HG03159 (cell line): ENCODE measurements at regions not wholly inside any gene's neighbourhood (a gene's known extent, or its start where the extent isn't known, plus 50 kb on each side); places are given as distances from the start of the nearest gene placed in this dataset.

Source experiments
- ATAC-seq: cut with Tn5 transposase; IDR thresholded peaks from one replicate; pipeline ENCODE4 v1.9.1; 2021; ENCODE audit warnings: mild to moderate bottlenecking, moderate library complexity; ENCODE audit not compliant: unreplicated experiment

DNA sequence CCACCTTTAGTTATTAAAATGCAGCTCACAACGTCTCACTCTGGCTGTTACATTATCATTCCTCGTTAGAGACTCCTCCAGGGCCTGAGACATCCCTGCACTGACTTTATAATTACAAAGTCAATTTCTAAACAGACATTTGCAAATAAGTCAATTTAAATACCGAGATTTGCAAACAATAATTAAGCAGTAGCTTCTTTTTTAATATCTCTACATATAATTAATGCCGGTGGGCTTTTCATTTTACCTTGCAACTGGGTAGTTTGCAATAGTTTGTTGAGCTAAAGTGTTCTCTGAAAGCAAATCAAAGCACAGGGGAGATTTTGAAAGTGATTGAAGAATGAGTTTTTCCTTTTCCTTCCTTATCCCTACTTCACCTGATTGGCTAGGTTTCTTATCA is 154.4 kb downstream of the TLR4 start:
- ATAC-seq = no peak

- ATAC-seq = no peak
Measured at GRCh38 chr9:117860849-117861248, 156.6 kb downstream of the TLR4 start.

DNA sequence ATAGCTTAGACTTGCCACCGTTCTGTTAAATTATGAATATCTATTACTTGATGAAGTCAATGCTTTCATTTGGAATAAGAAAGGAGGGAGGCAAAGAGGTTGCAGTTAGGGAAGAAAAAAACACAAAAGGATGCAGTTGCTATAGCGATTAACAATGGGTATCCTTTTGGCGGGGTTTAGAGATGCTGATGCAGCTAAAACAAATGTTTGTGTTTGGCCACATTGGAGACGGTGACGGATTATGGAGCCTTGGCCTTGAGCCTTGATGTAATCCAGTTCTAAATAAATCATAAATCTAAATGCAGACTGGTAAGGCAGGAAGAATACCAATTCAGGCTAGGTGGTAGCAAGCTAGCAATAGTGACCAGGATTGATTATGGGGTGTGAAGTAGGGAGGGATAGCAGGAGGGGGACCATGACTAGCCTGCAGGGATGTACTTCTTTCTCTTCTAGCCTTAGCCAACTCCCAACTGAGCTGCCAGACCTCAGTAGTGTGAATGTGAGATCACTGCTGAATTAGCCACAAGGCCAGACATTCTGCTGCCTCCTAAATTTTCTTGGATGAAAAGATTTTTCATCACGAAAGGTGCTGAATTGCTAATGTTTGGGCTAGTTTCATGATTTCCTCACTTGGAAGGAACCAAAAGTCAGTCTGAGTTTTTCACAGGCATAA is 160.3 kb downstream of the TLR4 start:
- ATAC-seq = no peak

GRCh38 chr9:117868594-117868993 is 164.4 kb downstream of the TLR4 start:
- no peak for ATAC-seq

- no peak for ATAC-seq
Measured at GRCh38 chr9:117869287-117869686, 165.1 kb downstream of the TLR4 start.

DNA sequence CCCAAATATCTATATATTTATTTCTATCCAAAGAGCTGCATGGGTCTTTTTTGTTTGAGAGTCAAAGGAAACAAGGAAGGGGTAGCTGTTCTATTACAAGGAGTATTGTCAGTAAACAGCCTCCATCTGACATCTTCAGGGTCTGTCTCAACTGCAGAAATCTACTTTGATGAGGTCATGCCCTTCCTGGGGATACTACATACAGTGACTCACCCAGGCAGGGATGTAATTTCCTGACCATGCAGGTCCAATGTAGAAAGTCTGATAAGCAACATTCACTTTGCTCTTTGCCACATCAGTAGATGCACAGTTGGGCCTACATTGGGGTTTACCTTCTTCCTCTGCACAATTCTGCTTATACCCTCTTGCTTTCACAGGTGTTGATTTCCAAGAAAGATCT is 165.5 kb downstream of the TLR4 start:
- no peak for ATAC-seq

- ATAC-seq = no peak
Measured at GRCh38 chr9:117873664-117874063, 169.5 kb downstream of the TLR4 start.

GRCh38 chr9:117875886-117876285 is 171.7 kb downstream of the TLR4 start:
- no peak for ATAC-seq

- no peak for ATAC-seq
Measured at GRCh38 chr9:117882171-117882570, 178.0 kb downstream of the TLR4 start.

DNA sequence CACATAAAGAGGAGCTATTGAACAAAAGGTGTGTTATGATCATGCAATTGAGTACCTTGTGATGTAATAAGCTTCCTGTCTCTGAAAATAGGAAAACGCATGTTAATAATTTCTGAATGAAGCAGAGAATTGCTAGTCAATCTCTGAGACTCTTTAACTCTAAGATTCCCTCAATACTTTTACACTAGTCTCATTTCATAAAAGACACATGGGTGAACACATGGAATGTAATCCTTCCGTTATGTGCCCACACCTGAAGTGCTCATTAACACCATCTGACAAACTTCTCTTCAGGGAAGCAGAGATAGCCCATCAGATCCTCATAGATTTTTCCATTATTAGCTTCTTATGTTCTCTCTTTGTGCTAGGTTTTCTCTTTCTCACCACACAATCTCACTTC is 182.4 kb downstream of the TLR4 start:
- no peak for ATAC-seq

DNA sequence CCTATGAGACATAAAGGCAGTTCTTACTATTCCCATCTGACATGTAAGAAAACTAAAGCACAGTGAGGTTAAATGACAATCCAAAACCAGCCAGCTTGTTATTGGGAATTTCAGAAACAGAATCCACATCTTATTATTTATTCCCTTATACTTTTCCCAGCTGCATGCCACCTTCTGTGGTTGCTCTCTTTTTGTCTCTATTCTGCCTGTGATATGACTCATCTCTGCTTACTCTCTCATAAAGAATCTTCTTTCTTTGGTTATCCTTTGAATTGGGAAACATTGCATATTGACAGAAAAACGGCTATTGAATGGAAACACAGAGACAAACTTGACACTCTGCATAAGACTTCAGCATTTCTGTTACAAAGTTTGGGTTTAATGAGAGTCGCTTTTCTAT is 183.2 kb downstream of the TLR4 start:
- ATAC-seq = no peak

- ATAC-seq = no peak
Measured at GRCh38 chr9:117887941-117888340, 183.7 kb downstream of the TLR4 start.

DNA sequence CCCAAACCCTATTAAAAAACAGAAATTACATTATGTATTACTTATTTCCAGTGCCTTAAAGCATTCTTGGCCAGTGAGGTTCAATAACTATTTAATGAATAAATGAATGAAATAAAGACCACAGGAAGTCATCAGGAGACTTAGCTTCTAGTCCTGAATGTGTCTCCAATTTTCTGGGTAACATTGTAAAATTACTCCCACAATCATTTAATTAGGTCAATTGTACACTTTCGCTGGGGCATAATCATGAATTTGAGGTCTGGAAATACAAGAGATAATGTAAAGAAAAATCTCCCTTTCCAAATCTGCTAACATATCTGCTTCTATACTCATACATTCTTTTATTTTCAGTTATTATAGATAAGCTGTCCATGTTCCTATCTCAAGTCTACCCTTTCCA is 199.2 kb downstream of the TLR4 start:
- no peak for ATAC-seq

- no peak for ATAC-seq
Measured at GRCh38 chr9:117906763-117907162, 202.6 kb downstream of the TLR4 start.

- ATAC-seq = no peak
Measured at GRCh38 chr9:117907420-117907819, 203.2 kb downstream of the TLR4 start.

DNA sequence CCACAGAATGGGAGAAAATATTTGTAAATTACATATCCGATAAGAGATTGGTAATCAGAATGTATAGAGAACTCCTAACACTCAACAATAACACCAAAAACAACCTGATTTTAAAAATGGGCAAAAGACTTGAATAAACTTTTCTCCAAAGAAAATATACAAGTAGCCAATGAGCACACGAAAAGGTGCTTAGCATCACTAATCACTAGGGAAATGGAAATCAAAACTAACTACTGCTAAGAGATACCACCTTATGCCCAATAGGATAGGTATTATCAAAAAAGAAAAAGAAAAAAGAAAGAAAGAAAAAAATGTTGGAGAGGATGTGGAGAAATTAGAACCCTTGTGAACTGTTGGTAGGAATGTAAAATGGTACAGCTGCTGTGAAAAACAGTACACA is 212.1 kb downstream of the TLR4 start:
- peak; percentile 75 for ATAC-seq

- ATAC-seq = no peak
Measured at GRCh38 chr9:117917873-117918272, 213.7 kb downstream of the TLR4 start.

DNA sequence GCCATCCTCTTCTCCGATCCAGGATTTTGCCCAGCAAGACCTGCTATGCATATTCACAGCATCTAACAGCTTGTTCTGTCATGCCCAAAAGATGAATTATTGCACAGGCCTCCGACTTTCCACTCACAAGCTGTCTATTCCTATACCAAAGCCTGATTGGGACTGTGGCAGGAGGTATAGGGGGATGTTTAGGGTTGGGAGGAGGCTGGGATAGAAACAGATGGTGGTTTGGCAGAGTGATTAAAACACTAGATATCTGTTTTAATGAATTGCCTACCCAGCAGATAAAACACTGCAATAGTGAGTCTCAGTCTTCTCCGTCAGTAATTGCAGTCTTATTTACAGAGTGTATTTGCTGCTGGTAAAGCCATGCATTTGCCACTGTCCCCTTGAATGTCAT is 215.3 kb downstream of the TLR4 start:
- no peak for ATAC-seq

DNA sequence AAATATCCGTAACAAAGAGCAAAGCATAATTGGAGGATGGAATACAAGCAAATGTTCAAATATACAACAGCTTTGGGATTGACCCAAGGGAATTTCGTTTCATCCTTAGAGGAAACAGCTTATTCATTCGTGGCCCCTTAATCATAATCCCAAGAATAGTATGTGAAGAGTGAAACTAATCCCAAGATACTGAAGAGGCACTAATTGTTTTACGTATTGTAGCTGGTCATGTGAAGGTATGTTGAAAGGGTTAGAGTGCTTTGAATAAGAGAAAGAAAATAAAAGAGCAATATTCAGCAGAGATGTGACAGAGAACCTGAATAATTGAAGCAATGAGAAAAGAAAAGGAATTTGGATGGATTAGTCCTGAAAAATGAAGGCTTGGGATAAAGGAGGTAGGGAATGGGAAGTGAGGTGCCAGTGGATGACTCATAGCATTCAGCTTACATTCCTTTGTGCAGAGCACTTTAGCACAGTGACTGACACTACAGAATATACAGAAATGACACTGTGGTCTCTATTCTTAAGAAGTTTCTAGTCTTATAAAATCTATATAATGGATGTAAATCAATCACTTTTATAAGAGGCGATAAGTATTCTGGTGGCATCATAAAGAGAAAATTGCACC is 221.9 kb downstream of the TLR4 start:
- ATAC-seq = no peak

DNA sequence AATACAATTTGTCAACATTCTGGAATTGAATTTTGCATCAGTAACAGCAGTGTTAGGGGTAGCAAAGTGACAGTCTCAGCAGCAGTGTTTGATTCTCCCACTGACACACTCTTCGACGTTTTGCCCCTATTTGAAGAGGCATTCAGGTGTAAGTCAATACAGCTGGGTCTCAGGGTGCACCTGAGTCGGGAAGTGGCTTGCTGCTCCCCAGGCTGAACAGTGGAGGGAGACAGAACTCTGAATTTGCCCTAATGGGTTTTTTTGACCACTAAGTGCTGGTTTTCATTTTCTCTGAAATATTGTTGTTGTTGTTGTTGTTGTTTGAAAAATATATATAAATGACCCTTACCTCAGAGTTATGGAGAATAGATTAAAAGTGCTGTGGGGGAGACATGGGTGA is 223.2 kb downstream of the TLR4 start:
- ATAC-seq = peak; percentile 68

- no peak for ATAC-seq
Measured at GRCh38 chr9:117929868-117930267, 225.7 kb downstream of the TLR4 start.

- ATAC-seq = no peak
Measured at GRCh38 chr9:117932585-117932984, 228.4 kb downstream of the TLR4 start.
